H9 (cell line): ENCODE measurements at regions not wholly inside any gene's neighbourhood (a gene's known extent, or its start where the extent isn't known, plus 50 kb on each side); places are given as distances from the start of the nearest gene placed in this dataset.
A peak's percentile ranks its signal among the peaks of the same experiment; 100 is the strongest.

ENCODE experiments used
- DNase-seq: peaks from one replicate; pipeline ENCODE4 v3.0.0-alpha.2; 2017
- H2AFZ ChIP-seq: one replicate; pipeline ENCODE4 v1.6.1; 2013; ENCODE audit warnings: mild to moderate bottlenecking, low read length, control low read depth, moderate library complexity
- H2AK5ac ChIP-seq: 2 replicates; pipeline ENCODE4 v1.6.1; 2013; ENCODE audit warnings: low read length, control low read depth, mixed read lengths; ENCODE audit not compliant: insufficient read length
- H2BK120ac ChIP-seq: one replicate; pipeline ENCODE4 v1.6.1; 2013; ENCODE audit warnings: low read depth, mild to moderate bottlenecking, low read length, control low read depth, inconsistent platforms; ENCODE audit not compliant: poor library complexity, severe bottlenecking
- H2BK12ac ChIP-seq: 2 replicates; pipeline ENCODE4 v1.6.1; 2013; ENCODE audit warnings: low read length, control low read depth, mixed read lengths, low read depth; ENCODE audit not compliant: insufficient read length
- H2BK15ac ChIP-seq: 2 replicates; pipeline ENCODE4 v1.6.1; 2013; ENCODE audit warnings: low read depth, low read length, control low read depth
- H2BK20ac ChIP-seq: one replicate; pipeline ENCODE4 v1.6.1; 2013; ENCODE audit warnings: low read depth, mild to moderate bottlenecking, low read length, control low read depth, inconsistent platforms; ENCODE audit not compliant: poor library complexity, severe bottlenecking
- H2BK5ac ChIP-seq: 2 replicates; pipeline ENCODE4 v1.6.1; 2013; ENCODE audit warnings: low read length, control low read depth, mixed read lengths; ENCODE audit not compliant: insufficient read length
- H3K14ac ChIP-seq: 2 replicates; pipeline ENCODE4 v1.6.1; 2013; ENCODE audit warnings: low read length, control low read depth; ENCODE audit not compliant: insufficient read depth
- H3K18ac ChIP-seq: 2 replicates; pipeline ENCODE4 v1.6.1; 2013; ENCODE audit warnings: low read depth, mild to moderate bottlenecking, mixed read lengths, low read length, control low read depth; ENCODE audit not compliant: insufficient read length
- H3K23ac ChIP-seq: 2 replicates; pipeline ENCODE4 v1.6.1; 2013; ENCODE audit warnings: low read length, control low read depth, mixed read lengths, low read depth; ENCODE audit not compliant: insufficient read length
- H3K23me2 ChIP-seq: 2 replicates; pipeline ENCODE4 v1.6.1; 2013; ENCODE audit warnings: low read depth, mild to moderate bottlenecking, mixed read lengths, low read length, control low read depth; ENCODE audit not compliant: insufficient read length, poor library complexity, severe bottlenecking
- H3K27ac ChIP-seq: 2 replicates; pipeline ENCODE4 v1.5.1; 2013; ENCODE audit warnings: low read length, control low read depth, mixed read lengths, low read depth; ENCODE audit not compliant: insufficient read length
- H3K27me3 ChIP-seq: 2 replicates; pipeline ENCODE4 v1.6.1; 2013; ENCODE audit warnings: low read length, control low read depth, inconsistent platforms; ENCODE audit not compliant: insufficient read depth
- H3K4ac ChIP-seq: 2 replicates; pipeline ENCODE4 v1.6.1; 2013; ENCODE audit warnings: low read depth, mild to moderate bottlenecking, control low read depth, inconsistent platforms, low read length, moderate library complexity
- H3K4me1 ChIP-seq: 2 replicates; pipeline ENCODE4 v1.6.1; 2013; ENCODE audit warnings: low read length, control low read depth, inconsistent platforms; ENCODE audit not compliant: insufficient read depth
- H3K4me2 ChIP-seq: 2 replicates; pipeline ENCODE4 v1.6.1; 2013; ENCODE audit warnings: low read length, control low read depth, mixed read lengths; ENCODE audit not compliant: insufficient read length, insufficient read depth
- H3K56ac ChIP-seq: 2 replicates; pipeline ENCODE4 v1.6.1; 2013; ENCODE audit warnings: low read depth, mild to moderate bottlenecking, mixed read lengths, low read length, control low read depth; ENCODE audit not compliant: insufficient read length
- H3K79me1 ChIP-seq: 2 replicates; pipeline ENCODE4 v1.6.1; 2013; ENCODE audit warnings: low read depth, mild to moderate bottlenecking, moderate library complexity, low read length, control low read depth, inconsistent platforms; ENCODE audit not compliant: insufficient read depth, poor library complexity, severe bottlenecking
- H3K79me2 ChIP-seq: 2 replicates; pipeline ENCODE4 v1.6.1; 2013; ENCODE audit warnings: low read length, control low read depth, inconsistent platforms; ENCODE audit not compliant: insufficient read depth
- H3K9ac ChIP-seq: 2 replicates; pipeline ENCODE4 v1.6.1; 2013; ENCODE audit warnings: low read length, control low read depth, mixed read lengths; ENCODE audit not compliant: insufficient read length; ENCODE audit errors: extremely low read depth
- H3K9me3 ChIP-seq: one replicate; pipeline ENCODE4 v1.6.1; 2013; ENCODE audit warnings: low read depth, low read length, inconsistent platforms; ENCODE audit not compliant: control insufficient read depth
- H3T11ph ChIP-seq: one replicate; pipeline ENCODE4 v1.6.1; 2013; ENCODE audit warnings: mild to moderate bottlenecking, low read length, control low read depth, inconsistent platforms
- H4K20me1 ChIP-seq: one replicate; pipeline ENCODE4 v1.6.1; 2013; ENCODE audit not compliant: control insufficient read depth, insufficient read length, insufficient read depth
- H4K5ac ChIP-seq: 2 replicates; pipeline ENCODE4 v1.6.1; 2013; ENCODE audit warnings: low read depth, mild to moderate bottlenecking, mixed read lengths, low read length, control low read depth; ENCODE audit not compliant: insufficient read length
- H4K8ac ChIP-seq: replicated peaks from 2 replicates; pipeline ENCODE4 v1.6.1; 2013; ENCODE audit warnings: low read length, control low read depth, mixed read lengths, low read depth; ENCODE audit not compliant: insufficient read length
- H4K91ac ChIP-seq: 2 replicates; pipeline ENCODE4 v1.6.1; 2013; ENCODE audit warnings: low read depth, mild to moderate bottlenecking, moderate library complexity, mixed read lengths, low read length, control low read depth; ENCODE audit not compliant: insufficient read length
- H3K27ac Mint-ChIP-seq, 3 experiments: 2 replicates in 2 of 3; 3 replicates in 1 of 3; pipeline ENCODE4 v1.8.0; 2020 to 2021; ENCODE audit warnings: mixed read lengths in 3 of 3, mild to moderate bottlenecking in 1 of 3, moderate library complexity in 1 of 3
- H3K27me3 Mint-ChIP-seq: 2 replicates; pipeline ENCODE4 v1.8.0; 2021; ENCODE audit warnings: low read depth, mild to moderate bottlenecking, moderate library complexity, mixed read lengths
- H3K36me3 Mint-ChIP-seq, 3 experiments: 2 replicates in 2 of 3; 3 replicates in 1 of 3; pipeline ENCODE4 v1.8.0; 2020 to 2021; ENCODE audit warnings: low read depth in 3 of 3, mixed read lengths in 3 of 3; ENCODE audit not compliant: insufficient read depth in 1 of 3
- H3K4me1 Mint-ChIP-seq, 2 experiments: 2 replicates each; pipeline ENCODE4 v1.8.0; 2020; ENCODE audit warnings: mixed read lengths in 2 of 2
- H3K4me3 Mint-ChIP-seq, 2 experiments: 2 replicates in 1 of 2; 3 replicates in 1 of 2; pipeline ENCODE4 v1.8.0; 2020 to 2021; ENCODE audit warnings: mild to moderate bottlenecking in 2 of 2, mixed read lengths in 2 of 2, moderate library complexity in 1 of 2
- H3K9me3 Mint-ChIP-seq, 2 experiments: 2 replicates in 1 of 2; 3 replicates in 1 of 2; pipeline ENCODE4 v1.8.0; 2020; ENCODE audit warnings: mild to moderate bottlenecking in 2 of 2, mixed read lengths in 2 of 2, moderate library complexity in 1 of 2
- TF ChIP-seq, protein P1 (sequence below): fragments of 200-600 bp; sonication (generic); conservative IDR thresholded peaks from 3 replicates; pipeline ENCODE4 v1.8.0; 2021; ENCODE audit warnings: antibody characterized with exemption, mild to moderate bottlenecking

DNA sequence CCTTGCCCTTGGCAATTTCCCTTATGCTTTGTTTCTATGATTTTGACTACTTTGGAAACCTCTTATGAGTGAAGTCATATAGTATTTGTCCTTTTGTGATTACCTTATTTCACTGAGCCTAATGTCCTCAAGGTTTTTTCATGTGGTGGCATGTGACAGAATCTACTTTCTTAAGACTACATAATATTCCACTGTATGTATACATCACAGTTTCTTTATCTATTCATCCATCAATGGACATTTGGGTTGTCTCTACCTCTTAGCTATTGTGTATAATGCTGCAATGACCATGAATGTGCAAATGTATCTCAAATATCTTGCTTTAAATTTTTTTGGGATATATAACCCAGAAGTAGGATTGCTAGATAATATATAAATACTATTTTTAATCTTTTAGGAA, 96.4 kb upstream of the ALDH1A1 start:
- no peak for DNase-seq
- Histone ChIP-seq H4K5ac (no peak overlapping the region), H3T11ph (no peak overlapping the region), H3K27me3 (no peaks in the 10 kb centered on the region), H3K79me1 (no peaks in the 10 kb centered on the region), H4K20me1 (no peaks in the 10 kb centered on the region), H3K79me2 (no peaks in the 10 kb centered on the region), H2BK5ac (no peak overlapping the region), H3K18ac (no peak overlapping the region), H3K23ac (no peak overlapping the region), H3K9ac (no peak overlapping the region), H3K4me1 (peaks cover 4% of the 10 kb centered on the region), H3K4me2 (no peak overlapping the region), H3K4ac (no peak overlapping the region), H2BK15ac (no peak overlapping the region), H4K8ac (no peak overlapping the region), H2BK20ac (no peak overlapping the region), H4K91ac (no peak overlapping the region), H3K14ac (no peak overlapping the region), H3K56ac (no peak overlapping the region), H2BK120ac (no peak overlapping the region), H3K27ac (no peak overlapping the region), H3K9me3 (no peaks in the 10 kb centered on the region), H2BK12ac (no peak overlapping the region), H2AK5ac (no peak overlapping the region), H2AFZ (no peak overlapping the region), H3K23me2 (no peaks in the 10 kb centered on the region)
- H3K27ac Mint-ChIP-seq: peak overlapping the region in 1 of 3 experiments; percentile 15; a peak in 1 of 7 replicates
- TF ChIP-seq, protein P1, sequence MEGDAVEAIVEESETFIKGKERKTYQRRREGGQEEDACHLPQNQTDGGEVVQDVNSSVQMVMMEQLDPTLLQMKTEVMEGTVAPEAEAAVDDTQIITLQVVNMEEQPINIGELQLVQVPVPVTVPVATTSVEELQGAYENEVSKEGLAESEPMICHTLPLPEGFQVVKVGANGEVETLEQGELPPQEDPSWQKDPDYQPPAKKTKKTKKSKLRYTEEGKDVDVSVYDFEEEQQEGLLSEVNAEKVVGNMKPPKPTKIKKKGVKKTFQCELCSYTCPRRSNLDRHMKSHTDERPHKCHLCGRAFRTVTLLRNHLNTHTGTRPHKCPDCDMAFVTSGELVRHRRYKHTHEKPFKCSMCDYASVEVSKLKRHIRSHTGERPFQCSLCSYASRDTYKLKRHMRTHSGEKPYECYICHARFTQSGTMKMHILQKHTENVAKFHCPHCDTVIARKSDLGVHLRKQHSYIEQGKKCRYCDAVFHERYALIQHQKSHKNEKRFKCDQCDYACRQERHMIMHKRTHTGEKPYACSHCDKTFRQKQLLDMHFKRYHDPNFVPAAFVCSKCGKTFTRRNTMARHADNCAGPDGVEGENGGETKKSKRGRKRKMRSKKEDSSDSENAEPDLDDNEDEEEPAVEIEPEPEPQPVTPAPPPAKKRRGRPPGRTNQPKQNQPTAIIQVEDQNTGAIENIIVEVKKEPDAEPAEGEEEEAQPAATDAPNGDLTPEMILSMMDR: no peak
- no peaks in the 10 kb centered on the region for H3K27me3 Mint-ChIP-seq
- no peaks in the 10 kb centered on the region for H3K9me3 Mint-ChIP-seq
- peaks cover 45 to 48% of the 10 kb centered on the region in 2 experiments for H3K4me1 Mint-ChIP-seq
- no peak overlapping the region for H3K4me3 Mint-ChIP-seq
- H3K36me3 Mint-ChIP-seq: no peaks in the 10 kb centered on the region
